Psoas muscle (tissue), 7 donors: ENCODE measurements at regions not wholly inside any gene's neighbourhood (a gene's known extent, or its start where the extent isn't known, plus 50 kb on each side); places are given as distances from the start of the nearest gene placed in this dataset.

Experiments
- ATAC-seq, 4 donors: fragments of 200-7000 bp; cut with Tn5 transposase; one replicate each; pipeline ENCODE4 v1.9.1; 2020; ENCODE audit warnings: moderate library complexity in 3 of 4, mild to moderate bottlenecking in 2 of 4
- DNase-seq, 2 donors: peaks; one replicate each; pipeline ENCODE4 v3.0.0-alpha.2; 2020
- H3K27ac ChIP-seq: fragments of 200-600 bp; one replicate; pipeline ENCODE4 v1.8.0; 2022
- H3K27me3 ChIP-seq, 3 donors: fragments of 200-600 bp in 1 of 3; one replicate each; pipeline versions ENCODE4 v1.6.1 to v1.8.0; 2013 to 2022; ENCODE audit warnings: low read length in 2 of 3, mild to moderate bottlenecking in 2 of 3, moderate library complexity in 1 of 3; ENCODE audit not compliant: insufficient read depth in 3 of 3
- H3K36me3 ChIP-seq, 2 donors: fragments of 200-600 bp in 1 of 2; one replicate each; pipeline versions ENCODE4 v1.6.1 to v1.8.0; 2013 to 2022; ENCODE audit warnings: low read depth in 1 of 2, mild to moderate bottlenecking in 1 of 2, moderate library complexity in 1 of 2; ENCODE audit not compliant: insufficient read depth in 1 of 2
- H3K4me1 ChIP-seq: fragments of 200-600 bp; one replicate; pipeline ENCODE4 v1.8.0; 2022
- H3K4me3 ChIP-seq: fragments of 200-600 bp; one replicate; pipeline ENCODE4 v1.8.0; 2022; ENCODE audit warnings: mild to moderate bottlenecking
- H3K9me3 ChIP-seq: fragments of 200-600 bp; one replicate; pipeline ENCODE4 v1.8.0; 2022
- CTCF ChIP-seq: fragments of 200-600 bp; IDR thresholded peaks from one replicate; pipeline ENCODE4 v1.8.0; 2022; ENCODE audit warnings: antibody characterized with exemption
- whole genome bisulfite sequencing, 3 donors: extraction: QIAGEN DNeasy Blood & Tissue Kit; methylation state at CpG; one replicate each; pipeline versions ENCODE4 v1.1.6 to v1.1.7; 2013; 5-methylcytosine and 5-hydroxymethylcytosine counted together
- intact Hi-C, 2 donors: fragments of 100-400 bp; cut with DNase I; formaldehyde crosslinking; loops; one replicate each; pipeline versions ENCODE4 v1.11.0 to v1.14.2; 2022
- donor health status: healthy with polysubstance abuse.
- donor health status: DM: no; HTN: no; CAD: no; lungs with moderate emphysema.
- donor health status: Bipolar disorder and iron deficiency.
- donor health status: healthy.
- donor health status: DM: yes; HTN: yes; CAD: no.
- donor health status: DM: no; HTN: no; CAD: no.
- donor health status: DM: yes; HTN: yes; CAD: no.

GRCh38 chr5:158313027-158313732 lies 454.2 kb upstream of the CLINT1 start:
- intact Hi-C loops: no loop called here
- H3K9me3 ChIP-seq: no peaks in the 10 kb centered on the region
- 63 to 79% (median 70%) methylated on average over 12 of the region's 12 CpGs for WGBS, 3 donors
- no peak overlapping the region for H3K4me3 ChIP-seq
- no peak overlapping the region for H3K27ac ChIP-seq
- H3K27me3 ChIP-seq: no peaks in the 10 kb centered on the region
- no peak for ATAC-seq
- no peak for DNase-seq
- no peaks in the 10 kb centered on the region for H3K36me3 ChIP-seq
- no peak for TF ChIP-seq CTCF
- H3K4me1 ChIP-seq: no peaks in the 10 kb centered on the region

- ATAC-seq: no peak
- no peak overlapping the region for H3K27ac ChIP-seq
- H3K4me1 ChIP-seq: no peaks in the 10 kb centered on the region
- intact Hi-C loops: no loop called here
- no peaks in the 10 kb centered on the region for H3K36me3 ChIP-seq
- 47 to 60% (median 53%) methylated on average over 6 of the region's 6 CpGs for WGBS, 3 donors
- DNase-seq: no peak
- TF ChIP-seq CTCF: no peak
- H3K27me3 ChIP-seq: peaks cover 0 to 2% (median 0%) of the 10 kb centered on the region in 3 donors
- no peaks in the 10 kb centered on the region for H3K9me3 ChIP-seq
- H3K4me3 ChIP-seq: no peak overlapping the region
Observed at GRCh38 chr5:158309088-158309807, 450.3 kb upstream of the CLINT1 start.

- H3K9me3 ChIP-seq: no peaks in the 10 kb centered on the region
- intact Hi-C loops: no loop called here
- no peak for TF ChIP-seq CTCF
- H3K36me3 ChIP-seq: no peaks in the 10 kb centered on the region
- peaks cover 0 to 2% (median 0%) of the 10 kb centered on the region in 3 donors for H3K27me3 ChIP-seq
- no peak overlapping the region for H3K4me3 ChIP-seq
- no peak overlapping the region for H3K27ac ChIP-seq
- H3K4me1 ChIP-seq: no peaks in the 10 kb centered on the region
- ATAC-seq (no peak), DNase-seq (no peak)
- 59 to 67% (median 62%) methylated on average over 6 of the region's 6 CpGs for WGBS, 3 donors
Observed at GRCh38 chr5:158308429-158309025, 449.6 kb upstream of the CLINT1 start.

GRCh38 chr5:158305861-158306260 lies 446.9 kb upstream of the CLINT1 start:
- intact Hi-C loops: no loop called here
- no peak overlapping the region for H3K4me3 ChIP-seq
- H3K4me1 ChIP-seq: no peaks in the 10 kb centered on the region
- H3K27ac ChIP-seq: no peak overlapping the region
- H3K36me3 ChIP-seq: no peaks in the 10 kb centered on the region
- no peaks in the 10 kb centered on the region for H3K9me3 ChIP-seq
- no peak for DNase-seq
- TF ChIP-seq CTCF: no peak
- WGBS, 3 donors: 17 to 55% (median 30%) methylated on average over 1 of the region's 1 CpG
- H3K27me3 ChIP-seq: peaks cover 0 to 2% (median 0%) of the 10 kb centered on the region in 3 donors
- no peak for ATAC-seq
